ENCODE measurements at regions not wholly inside any gene's neighbourhood (a gene's known extent, or its start where the extent isn't known, plus 50 kb on each side); places are given as distances from the start of the nearest gene placed in this dataset.
A peak's percentile ranks its signal among the peaks of the same experiment; 100 is the strongest.
"Not testable (repeated sequence)": the region's sequence is repeated elsewhere in the genome, so short reads cannot be mapped to it uniquely, and the experiment has no call there.

DNA sequence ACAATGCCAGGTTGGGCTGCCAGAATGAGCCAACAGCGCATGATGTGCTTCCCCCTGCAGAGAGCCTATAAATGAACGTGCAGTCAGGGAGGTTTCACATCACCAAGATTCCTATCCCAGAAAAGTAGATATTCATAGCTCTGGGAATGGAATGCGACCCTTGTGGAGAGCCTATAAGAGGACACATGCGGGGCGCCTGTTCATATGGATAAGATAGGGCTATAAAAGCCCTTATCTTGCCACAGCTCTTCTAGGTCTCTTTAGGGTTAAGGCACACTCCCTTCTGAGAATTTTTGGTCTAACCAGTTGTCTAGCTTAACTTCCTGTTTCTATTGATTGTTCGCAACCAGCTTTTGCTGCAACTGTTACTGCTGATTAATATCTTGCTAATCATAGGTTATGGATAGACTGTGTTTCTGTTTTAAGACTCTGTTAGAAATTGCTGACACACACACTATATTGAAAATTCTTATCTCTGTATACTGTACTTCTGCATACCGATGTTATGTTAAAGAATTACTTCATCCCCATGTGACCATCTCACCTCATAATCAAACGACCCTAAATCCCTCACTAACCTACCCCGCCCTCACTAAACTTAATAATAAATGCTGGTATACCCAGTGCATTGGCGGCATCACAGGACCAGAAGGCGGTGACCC, 74.4 kb upstream of the KIF2B start:
- H3K27me3 Mint-ChIP-seq (ENCODE audit: insufficient read depth, low read depth, poor library complexity); H3K27me3 ChIP-seq (ENCODE audit: insufficient read depth); H3K27ac ChIP-seq (ENCODE audit: low read depth); H2AFZ ChIP-seq; H3K4me3 ChIP-seq; H3K36me3 ChIP-seq (ENCODE audit: insufficient read depth); H3K9me2 ChIP-seq (ENCODE audit: insufficient read depth); H4K20me1 ChIP-seq (replicated peaks; ENCODE audit: insufficient read depth); H3K79me2 ChIP-seq (replicated peaks; ENCODE audit: insufficient read depth); H3F3A ChIP-seq (replicated peaks; ENCODE audit: low read depth): not testable (repeated sequence)
- TF ChIP-seq ZNF462 (CRISPR knock-in tag; IDR thresholded peaks at IDR 0.05): peak; percentile 47; the same call in 1 of the 2 replicates
- peak; percentile 16; the same call in 1 of the 2 replicates for TF ChIP-seq NANOG (IDR thresholded peaks at IDR 0.05; ENCODE audit: borderline replicate concordance)
- ATAC-seq: peak; percentile 60
- peak overlapping the region; percentile 10; the same call in 2 of the 3 replicates for H3K4me3 Mint-ChIP-seq
- H3K36me3 Mint-ChIP-seq (ENCODE audit: low read depth): peaks cover 38% of the 10 kb centered on the region
- H3K27ac Mint-ChIP-seq: peak overlapping the region; percentile 93
- peaks cover 32% of the 10 kb centered on the region for H3K4me1 Mint-ChIP-seq
- peak overlapping the region; percentile 39 for H3K4me2 ChIP-seq
- H3K4me1 ChIP-seq (ENCODE audit: insufficient read depth): peaks cover 21% of the 10 kb centered on the region
- peak; percentile 77 for DNase-seq (ENCODE audit: low spot score)
- H3K9me3 Mint-ChIP-seq: peaks cover 36% of the 10 kb centered on the region

DNA sequence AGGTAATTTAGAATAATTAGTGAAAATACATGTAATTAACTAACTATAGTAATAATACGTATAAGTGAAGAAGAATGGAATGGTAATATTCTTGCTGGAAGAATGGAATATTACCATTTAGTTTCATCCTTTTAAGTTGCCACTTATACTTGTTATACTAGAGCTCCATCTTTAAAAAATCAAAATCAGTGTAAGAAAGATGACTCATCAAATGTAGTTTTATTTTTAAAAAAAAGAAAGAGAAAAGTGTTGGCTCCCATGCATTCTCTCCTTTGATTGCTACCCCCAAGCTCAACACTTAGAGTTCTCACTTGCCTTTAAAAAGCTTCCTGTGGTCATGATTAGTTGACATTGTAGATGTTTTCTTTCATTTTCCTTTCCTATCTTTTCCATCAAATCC, 82.4 kb upstream of the KIF2B start:
- no peaks in the 10 kb centered on the region for H4K20me1 ChIP-seq (replicated peaks; ENCODE audit: insufficient read depth)
- no peaks in the 10 kb centered on the region for H3F3A ChIP-seq (replicated peaks; ENCODE audit: low read depth)
- Mint-ChIP-seq H3K27me3 (ENCODE audit: insufficient read depth, low read depth, poor library complexity) (no peaks in the 10 kb centered on the region), H3K9me3 (peaks cover 15% of the 10 kb centered on the region), H3K36me3 (ENCODE audit: low read depth) (peaks cover 18% of the 10 kb centered on the region; the same call in 2 of the 3 replicates), H3K4me1 (peaks cover 18% of the 10 kb centered on the region; the same call in 2 of the 3 replicates), H3K4me3 (no peak overlapping the region), H3K27ac (no peak overlapping the region)
- no peak overlapping the region for H3K4me2 ChIP-seq
- ATAC-seq: no peak
- H3K9me2 ChIP-seq (ENCODE audit: insufficient read depth): no peaks in the 10 kb centered on the region
- no peaks in the 10 kb centered on the region for H3K27me3 ChIP-seq (ENCODE audit: insufficient read depth)
- no peak overlapping the region for H3K27ac ChIP-seq (ENCODE audit: low read depth)
- H3K4me1 ChIP-seq (ENCODE audit: insufficient read depth): 0 out of 2 replicates have a peak, but pooled peaks cover 5% of the 10 kb centered on the region
- no peaks in the 10 kb centered on the region for H3K36me3 ChIP-seq (ENCODE audit: insufficient read depth)
- no peak for DNase-seq (ENCODE audit: low spot score)
- H2AFZ ChIP-seq: no peak overlapping the region
- H3K79me2 ChIP-seq (replicated peaks; ENCODE audit: insufficient read depth): no peaks in the 10 kb centered on the region
- no peak for TF ChIP-seq ZNF331 (CRISPR knock-in tag; IDR thresholded peaks at IDR 0.05; ENCODE audit: low read depth)
- H3K4me3 ChIP-seq: no peak overlapping the region

Measured in GM23338 (cell line).